HEK293 (cell line): ENCODE measurements at regions not wholly inside any gene's neighbourhood (a gene's known extent, or its start where the extent isn't known, plus 50 kb on each side); places are given as distances from the start of the nearest gene placed in this dataset.

Experiments
- TF ChIP-seq, protein P1 (sequence below): fragments of 450-650 bp; formaldehyde crosslinking; IDR thresholded peaks from 2 replicates; pipeline ENCODE4 v1.5.1; 2016; ENCODE audit warnings: missing biosample characterization, missing genetic modification characterization
- TF ChIP-seq, protein P2 (sequence below): fragments of 450-650 bp; formaldehyde crosslinking; IDR thresholded peaks from 2 replicates; pipeline ENCODE4 v1.5.1; 2016; ENCODE audit warnings: missing biosample characterization, missing genetic modification characterization
- TF ChIP-seq, protein P3 (sequence below): fragments of 450-650 bp; formaldehyde crosslinking; IDR thresholded peaks from 2 replicates; pipeline ENCODE4 v1.5.1; 2017; ENCODE audit warnings: missing biosample characterization, missing genetic modification characterization

DNA sequence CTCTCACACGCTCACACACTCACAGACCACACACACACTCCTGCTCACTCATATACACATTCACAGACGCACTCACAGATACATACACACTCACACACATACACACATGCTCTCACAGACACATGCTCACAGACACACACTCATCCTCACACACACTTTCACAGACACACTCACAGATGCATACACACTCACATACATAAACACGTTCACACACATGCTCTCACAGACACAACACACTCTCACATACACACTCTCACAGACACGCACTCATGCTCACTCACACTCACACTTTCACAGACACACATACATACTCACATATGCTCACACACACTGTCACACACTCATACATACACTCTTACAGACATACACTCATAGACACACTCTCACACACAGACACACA lies 82.2 kb downstream of the IRX2 start:
- TF ChIP-seq, protein P1, sequence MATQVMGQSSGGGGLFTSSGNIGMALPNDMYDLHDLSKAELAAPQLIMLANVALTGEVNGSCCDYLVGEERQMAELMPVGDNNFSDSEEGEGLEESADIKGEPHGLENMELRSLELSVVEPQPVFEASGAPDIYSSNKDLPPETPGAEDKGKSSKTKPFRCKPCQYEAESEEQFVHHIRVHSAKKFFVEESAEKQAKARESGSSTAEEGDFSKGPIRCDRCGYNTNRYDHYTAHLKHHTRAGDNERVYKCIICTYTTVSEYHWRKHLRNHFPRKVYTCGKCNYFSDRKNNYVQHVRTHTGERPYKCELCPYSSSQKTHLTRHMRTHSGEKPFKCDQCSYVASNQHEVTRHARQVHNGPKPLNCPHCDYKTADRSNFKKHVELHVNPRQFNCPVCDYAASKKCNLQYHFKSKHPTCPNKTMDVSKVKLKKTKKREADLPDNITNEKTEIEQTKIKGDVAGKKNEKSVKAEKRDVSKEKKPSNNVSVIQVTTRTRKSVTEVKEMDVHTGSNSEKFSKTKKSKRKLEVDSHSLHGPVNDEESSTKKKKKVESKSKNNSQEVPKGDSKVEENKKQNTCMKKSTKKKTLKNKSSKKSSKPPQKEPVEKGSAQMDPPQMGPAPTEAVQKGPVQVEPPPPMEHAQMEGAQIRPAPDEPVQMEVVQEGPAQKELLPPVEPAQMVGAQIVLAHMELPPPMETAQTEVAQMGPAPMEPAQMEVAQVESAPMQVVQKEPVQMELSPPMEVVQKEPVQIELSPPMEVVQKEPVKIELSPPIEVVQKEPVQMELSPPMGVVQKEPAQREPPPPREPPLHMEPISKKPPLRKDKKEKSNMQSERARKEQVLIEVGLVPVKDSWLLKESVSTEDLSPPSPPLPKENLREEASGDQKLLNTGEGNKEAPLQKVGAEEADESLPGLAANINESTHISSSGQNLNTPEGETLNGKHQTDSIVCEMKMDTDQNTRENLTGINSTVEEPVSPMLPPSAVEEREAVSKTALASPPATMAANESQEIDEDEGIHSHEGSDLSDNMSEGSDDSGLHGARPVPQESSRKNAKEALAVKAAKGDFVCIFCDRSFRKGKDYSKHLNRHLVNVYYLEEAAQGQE (tag by site-specific recombination), result no peak
- TF ChIP-seq, protein P2, sequence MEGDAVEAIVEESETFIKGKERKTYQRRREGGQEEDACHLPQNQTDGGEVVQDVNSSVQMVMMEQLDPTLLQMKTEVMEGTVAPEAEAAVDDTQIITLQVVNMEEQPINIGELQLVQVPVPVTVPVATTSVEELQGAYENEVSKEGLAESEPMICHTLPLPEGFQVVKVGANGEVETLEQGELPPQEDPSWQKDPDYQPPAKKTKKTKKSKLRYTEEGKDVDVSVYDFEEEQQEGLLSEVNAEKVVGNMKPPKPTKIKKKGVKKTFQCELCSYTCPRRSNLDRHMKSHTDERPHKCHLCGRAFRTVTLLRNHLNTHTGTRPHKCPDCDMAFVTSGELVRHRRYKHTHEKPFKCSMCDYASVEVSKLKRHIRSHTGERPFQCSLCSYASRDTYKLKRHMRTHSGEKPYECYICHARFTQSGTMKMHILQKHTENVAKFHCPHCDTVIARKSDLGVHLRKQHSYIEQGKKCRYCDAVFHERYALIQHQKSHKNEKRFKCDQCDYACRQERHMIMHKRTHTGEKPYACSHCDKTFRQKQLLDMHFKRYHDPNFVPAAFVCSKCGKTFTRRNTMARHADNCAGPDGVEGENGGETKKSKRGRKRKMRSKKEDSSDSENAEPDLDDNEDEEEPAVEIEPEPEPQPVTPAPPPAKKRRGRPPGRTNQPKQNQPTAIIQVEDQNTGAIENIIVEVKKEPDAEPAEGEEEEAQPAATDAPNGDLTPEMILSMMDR (tag by site-specific recombination), result no peak
- TF ChIP-seq, protein P3, sequence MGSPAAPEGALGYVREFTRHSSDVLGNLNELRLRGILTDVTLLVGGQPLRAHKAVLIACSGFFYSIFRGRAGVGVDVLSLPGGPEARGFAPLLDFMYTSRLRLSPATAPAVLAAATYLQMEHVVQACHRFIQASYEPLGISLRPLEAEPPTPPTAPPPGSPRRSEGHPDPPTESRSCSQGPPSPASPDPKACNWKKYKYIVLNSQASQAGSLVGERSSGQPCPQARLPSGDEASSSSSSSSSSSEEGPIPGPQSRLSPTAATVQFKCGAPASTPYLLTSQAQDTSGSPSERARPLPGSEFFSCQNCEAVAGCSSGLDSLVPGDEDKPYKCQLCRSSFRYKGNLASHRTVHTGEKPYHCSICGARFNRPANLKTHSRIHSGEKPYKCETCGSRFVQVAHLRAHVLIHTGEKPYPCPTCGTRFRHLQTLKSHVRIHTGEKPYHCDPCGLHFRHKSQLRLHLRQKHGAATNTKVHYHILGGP (tag by site-specific recombination), result no peak
